OCI-LY1 (cell line): ENCODE measurements at regions not wholly inside any gene's neighbourhood (a gene's known extent, or its start where the extent isn't known, plus 50 kb on each side); places are given as distances from the start of the nearest gene placed in this dataset.

Source experiments
- H2AFZ ChIP-seq: fragments of 200-600 bp; sonication (generic), shearing (Covaris generic); 2 replicates; pipeline ENCODE4 v1.6.0; 2014; ENCODE audit warnings: antibody characterized with exemption, mild to moderate bottlenecking, low read length
- H3F3A ChIP-seq: fragments of 200-600 bp; sonication (generic), shearing (Covaris generic); 2 replicates; pipeline ENCODE4 v1.6.0; 2014; ENCODE audit warnings: mild to moderate bottlenecking, antibody characterized with exemption, low read length, moderate library complexity; ENCODE audit not compliant: insufficient read depth
- H3K27ac ChIP-seq: fragments of 200-600 bp; sonication (generic); 2 replicates; pipeline ENCODE4 v1.5.1; 2014; ENCODE audit warnings: low read length, mixed run types, mild to moderate bottlenecking, low read depth; ENCODE audit not compliant: poor library complexity, severe bottlenecking
- H3K27me3 ChIP-seq: fragments of 200-600 bp; sonication (generic); 2 replicates; pipeline ENCODE4 v1.6.0; 2014; ENCODE audit warnings: antibody characterized with exemption, mild to moderate bottlenecking, low read length, moderate library complexity; ENCODE audit not compliant: insufficient read depth
- H3K36me3 ChIP-seq: fragments of 200-600 bp; sonication (generic); 2 replicates; pipeline ENCODE4 v1.6.1; 2014; ENCODE audit warnings: mild to moderate bottlenecking, antibody characterized with exemption, low read length, moderate library complexity, mixed read lengths; ENCODE audit not compliant: insufficient read depth
- H3K4me1 ChIP-seq: fragments of 200-600 bp; sonication (generic); 2 replicates; pipeline ENCODE4 v1.5.1; 2014; ENCODE audit warnings: mild to moderate bottlenecking, low read length, moderate library complexity; ENCODE audit not compliant: insufficient read depth, severe bottlenecking
- H3K4me2 ChIP-seq: fragments of 200-600 bp; sonication (generic), shearing (Covaris generic); 2 replicates; pipeline ENCODE4 v1.6.1; 2014; ENCODE audit warnings: low read length
- H3K4me3 ChIP-seq: fragments of 200-600 bp; sonication (generic); 2 replicates; pipeline ENCODE4 v1.5.1; 2014; ENCODE audit warnings: low read length, low read depth, mild to moderate bottlenecking, mixed read lengths; ENCODE audit not compliant: poor library complexity, severe bottlenecking
- H3K79me2 ChIP-seq: fragments of 200-600 bp; shearing (Covaris generic); 2 replicates; pipeline ENCODE4 v1.6.1; 2016; ENCODE audit warnings: mixed run types, low read length, mixed read lengths; ENCODE audit not compliant: insufficient read depth
- H3K9ac ChIP-seq: fragments of 200-600 bp; sonication (generic), shearing (Covaris generic); 2 replicates; pipeline ENCODE4 v1.6.1; 2014; ENCODE audit warnings: mild to moderate bottlenecking, low read length, mixed read lengths
- H3K9me2 ChIP-seq: fragments of 200-600 bp; sonication (generic), shearing (Covaris generic); 2 replicates; pipeline ENCODE4 v1.6.1; 2014; ENCODE audit warnings: low read depth, mild to moderate bottlenecking, low read length, mixed read lengths
- H3K9me3 ChIP-seq: fragments of 200-600 bp; shearing (Covaris generic); 2 replicates; pipeline ENCODE4 v1.6.1; 2014; ENCODE audit warnings: low read length, mixed read lengths
- H4K20me1 ChIP-seq: fragments of 200-600 bp; sonication (generic), shearing (Covaris generic); 2 replicates; pipeline ENCODE4 v1.6.0; 2016; ENCODE audit warnings: mild to moderate bottlenecking, low read length; ENCODE audit not compliant: insufficient read depth
- CTCF ChIP-seq: fragments of 200-600 bp; sonication (generic), shearing (Covaris generic); IDR thresholded peaks from 2 replicates; pipeline ENCODE4 v1.5.1; 2017; ENCODE audit warnings: mild to moderate bottlenecking, antibody characterized with exemption, low read length, moderate library complexity, mixed read lengths
- EZH2 ChIP-seq: fragments of 200-600 bp; sonication (generic), shearing (Covaris generic); IDR thresholded peaks from 2 replicates; pipeline ENCODE4 v1.8.0; 2017; ENCODE audit warnings: borderline replicate concordance, mixed run types, mild to moderate bottlenecking, antibody characterized with exemption, low read length, moderate library complexity, mixed read lengths

GRCh38 chr4:111046811-111047210 lies 423.9 kb upstream of the PITX2 start:
- no peaks in the 10 kb centered on the region for H3K79me2 ChIP-seq
- H3F3A ChIP-seq, result no peaks in the 10 kb centered on the region
- H3K9me2 ChIP-seq, result no peaks in the 10 kb centered on the region
- H3K4me2 ChIP-seq, result no peak overlapping the region
- no peak overlapping the region for H3K9ac ChIP-seq
- H3K36me3 ChIP-seq, result no peaks in the 10 kb centered on the region
- H4K20me1 ChIP-seq, result no peaks in the 10 kb centered on the region
- H3K4me1 ChIP-seq, result no peaks in the 10 kb centered on the region
- H2AFZ ChIP-seq, result no peak overlapping the region
- TF ChIP-seq EZH2, result no peak
- no peak for TF ChIP-seq CTCF
- no peak overlapping the region for H3K4me3 ChIP-seq
- H3K27me3 ChIP-seq, result no peaks in the 10 kb centered on the region
- H3K27ac ChIP-seq, result no peak overlapping the region
- no peaks in the 10 kb centered on the region for H3K9me3 ChIP-seq

DNA sequence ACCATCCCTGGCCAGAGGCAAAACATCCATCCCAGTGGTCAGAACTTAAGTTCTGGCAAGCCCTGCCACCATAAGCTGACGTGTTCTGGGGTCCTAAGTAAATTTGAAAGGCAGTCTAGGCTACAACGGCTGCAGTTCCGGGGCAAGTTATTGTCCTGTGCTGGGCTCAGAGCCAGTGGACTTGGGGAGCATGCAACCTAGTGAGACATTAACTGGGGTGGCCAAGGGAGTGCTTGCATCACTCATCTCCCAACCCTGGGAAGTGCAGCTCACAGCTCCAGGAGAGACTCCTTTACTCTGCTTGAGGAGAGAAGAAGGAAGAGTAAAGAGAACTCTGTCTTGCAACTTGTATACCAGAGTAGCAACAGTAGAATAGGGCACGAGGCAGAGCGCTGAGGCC lies 425.4 kb upstream of the PITX2 start:
- Histone ChIP-seq H3K9ac (no peak overlapping the region), H3K27ac (no peak overlapping the region), H3K27me3 (no peaks in the 10 kb centered on the region), H3K4me2 (no peak overlapping the region), H3K9me3 (no peaks in the 10 kb centered on the region), H3K36me3 (no peaks in the 10 kb centered on the region), H3K9me2 (no peaks in the 10 kb centered on the region), H3F3A (no peaks in the 10 kb centered on the region), H3K4me3 (no peak overlapping the region), H2AFZ (no peak overlapping the region), H3K4me1 (no peaks in the 10 kb centered on the region), H4K20me1 (no peaks in the 10 kb centered on the region), H3K79me2 (no peaks in the 10 kb centered on the region)
- no peak for TF ChIP-seq CTCF
- TF ChIP-seq EZH2, result no peak

DNA sequence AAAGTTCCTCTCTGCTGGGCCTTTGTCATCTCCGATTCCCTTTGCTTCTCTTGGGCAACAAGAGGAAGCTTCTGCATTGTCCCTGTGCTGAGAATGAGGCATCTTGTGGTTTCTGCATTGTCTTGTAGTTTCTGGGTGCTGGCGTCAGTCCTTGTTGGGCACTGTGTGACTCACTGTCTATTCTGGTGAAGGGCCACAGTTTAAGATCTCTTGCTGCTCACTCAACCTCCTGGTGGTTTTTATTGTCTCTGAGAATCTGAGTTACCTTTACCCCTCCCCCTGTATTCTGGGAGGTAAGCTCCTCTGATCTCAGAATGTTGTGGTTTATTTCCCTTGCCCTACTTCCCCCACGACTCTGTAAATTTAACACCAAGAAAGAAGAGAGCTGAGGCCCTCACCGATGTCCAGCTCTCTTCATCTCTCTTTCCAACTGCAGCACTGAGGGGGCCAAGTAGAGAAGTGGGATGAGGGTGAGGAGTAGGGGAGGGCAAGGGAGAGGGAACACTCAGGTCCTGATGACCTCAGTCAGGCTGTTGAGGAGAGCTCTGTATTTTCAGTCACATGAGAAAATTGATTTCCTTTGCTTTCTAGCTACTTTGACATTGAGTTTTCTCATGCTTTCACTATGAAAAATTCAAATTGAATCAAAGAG lies 441.6 kb upstream of the PITX2 start:
- Histone ChIP-seq H3K27ac (no peak overlapping the region), H3K9me2 (no peaks in the 10 kb centered on the region), H2AFZ (no peak overlapping the region), H3K27me3 (no peaks in the 10 kb centered on the region), H4K20me1 (no peaks in the 10 kb centered on the region), H3K4me3 (no peak overlapping the region), H3K9me3 (no peaks in the 10 kb centered on the region), H3K36me3 (no peaks in the 10 kb centered on the region), H3F3A (no peaks in the 10 kb centered on the region), H3K79me2 (no peaks in the 10 kb centered on the region), H3K4me2 (no peak overlapping the region), H3K4me1 (no peaks in the 10 kb centered on the region), H3K9ac (no peak overlapping the region)
- TF ChIP-seq CTCF (no peak), EZH2 (no peak)
